ENCODE measurements at regions not wholly inside any gene's neighbourhood (a gene's known extent, or its start where the extent isn't known, plus 50 kb on each side); places are given as distances from the start of the nearest gene placed in this dataset.

GRCh38 chr12:67558775-67559174 is 89.8 kb upstream of the DYRK2 start:
- no peak for DNase-seq (ENCODE audit: low spot score in 2 of 2)
- WGBS, 2 donors = 88 to 90% methylated on average over 3 of the region's 3 CpGs

GRCh38 chr12:67559751-67560150 is 88.8 kb upstream of the DYRK2 start:
- Histone ChIP-seq H3K9me3 (peaks cover 0 to 24% (median 2%) of the 10 kb centered on the region in 4 donors), H3K4me1 (no peaks in the 10 kb centered on the region), H3K4me3 (no peak overlapping the region), H3K36me3 (no peaks in the 10 kb centered on the region), H3K27me3 (no peaks in the 10 kb centered on the region), H3K27ac (no peak overlapping the region)
- DNase-seq (ENCODE audit: low spot score in 2 of 2) = no peak
- TF ChIP-seq EP300 (IDR thresholded peaks at IDR 0.05) = no peak
- no peak for TF ChIP-seq CTCF (IDR thresholded peaks at IDR 0.05)
- WGBS, 2 donors = 65 to 77% methylated on average over 3 of the region's 3 CpGs

More at GRCh38 chr12:67558775-67559174, 89.8 kb upstream of the DYRK2 start:
- Histone ChIP-seq H3K27me3 (no peaks in the 10 kb centered on the region), H3K9me3 (peaks cover 0 to 24% (median 2%) of the 10 kb centered on the region in 4 donors), H3K4me1 (no peaks in the 10 kb centered on the region), H3K36me3 (no peaks in the 10 kb centered on the region), H3K4me3 (no peak overlapping the region), H3K27ac (no peak overlapping the region)
- TF ChIP-seq POLR2A (IDR thresholded peaks at IDR 0.05) = no peak
- no peak for TF ChIP-seq EP300 (IDR thresholded peaks at IDR 0.05)
- TF ChIP-seq CTCF (IDR thresholded peaks at IDR 0.05) = no peak

DNA sequence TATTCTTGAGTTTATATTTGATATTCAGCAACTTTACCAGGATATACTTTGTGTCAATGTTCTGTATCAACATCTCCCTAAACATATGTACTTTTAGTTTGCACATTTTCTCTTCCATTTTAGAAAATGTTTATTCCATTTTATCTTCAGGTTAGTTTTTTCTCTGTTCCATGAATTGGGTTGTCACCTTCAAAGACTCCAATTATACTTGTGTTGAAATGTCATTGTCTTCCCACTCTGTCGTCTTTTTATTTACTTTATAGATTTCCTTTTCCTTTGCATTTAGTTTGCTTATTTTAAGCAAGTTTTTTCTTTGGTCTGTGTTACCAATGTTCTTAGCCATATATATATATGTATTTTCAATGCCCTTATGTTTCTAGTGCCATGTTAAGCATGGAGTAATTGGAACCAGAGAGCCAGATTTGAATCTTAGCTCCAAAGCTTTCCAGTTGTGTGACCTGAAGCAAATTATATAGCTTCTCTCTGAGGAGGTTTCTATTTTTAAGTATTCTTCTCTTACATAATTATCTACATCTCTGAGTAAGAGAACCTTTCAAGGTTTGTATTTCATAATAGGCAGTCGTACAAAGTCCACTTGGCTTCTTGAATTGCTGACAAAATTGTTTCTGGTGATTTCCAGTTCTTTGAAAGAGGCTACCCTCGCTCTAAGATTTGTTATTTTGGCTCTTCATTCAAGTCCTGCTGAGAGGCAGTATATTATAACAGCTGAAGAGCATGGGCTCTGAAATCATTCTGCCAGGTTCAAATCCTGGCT is 85.8 kb upstream of the DYRK2 start:
- H3K27ac ChIP-seq = no peak overlapping the region
- no peaks in the 10 kb centered on the region for H3K27me3 ChIP-seq
- H3K36me3 ChIP-seq = no peaks in the 10 kb centered on the region
- no peaks in the 10 kb centered on the region for H3K4me1 ChIP-seq
- DNase-seq (ENCODE audit: low spot score in 2 of 2) = no peak
- H3K4me3 ChIP-seq = no peak overlapping the region
- WGBS, 2 donors = 79 to 85% methylated on average over 3 of the region's 3 CpGs
- H3K9me3 ChIP-seq = peaks cover 0 to 35% (median 2%) of the 10 kb centered on the region in 4 donors
- TF ChIP-seq CTCF (IDR thresholded peaks at IDR 0.05) = no peak
- no peak for TF ChIP-seq EP300 (IDR thresholded peaks at IDR 0.05)
- TF ChIP-seq POLR2A (IDR thresholded peaks at IDR 0.05) = no peak

DNA sequence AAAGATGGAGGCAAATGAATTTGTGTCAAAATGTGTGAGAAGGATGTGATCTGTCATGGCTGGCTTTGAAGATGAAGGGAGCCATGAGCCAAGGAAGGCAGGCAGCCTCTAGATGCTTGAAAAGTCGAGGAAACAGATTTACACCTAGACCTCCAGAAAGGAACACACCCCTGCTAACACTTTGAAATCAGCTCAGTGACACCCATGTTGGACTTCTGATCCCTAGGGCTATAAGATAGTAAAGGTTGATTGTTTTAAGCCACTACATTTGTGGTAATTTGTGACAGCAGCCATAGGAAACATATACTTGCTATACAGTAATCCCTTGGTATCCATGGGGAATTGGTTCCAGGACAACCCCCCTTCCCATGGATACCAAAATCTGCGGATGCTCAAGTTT is 80.5 kb upstream of the DYRK2 start:
- WGBS, 2 donors = 71 to 83% methylated on average over 2 of the region's 2 CpGs
- Histone ChIP-seq H3K36me3 (no peaks in the 10 kb centered on the region), H3K4me3 (no peak overlapping the region), H3K27me3 (no peaks in the 10 kb centered on the region), H3K27ac (no peak overlapping the region), H3K9me3 (peaks cover 0 to 12% (median 0%) of the 10 kb centered on the region in 4 donors), H3K4me1 (no peaks in the 10 kb centered on the region)
- no peak for DNase-seq (ENCODE audit: low spot score in 2 of 2)
- TF ChIP-seq POLR2A (IDR thresholded peaks at IDR 0.05) = no peak
- no peak for TF ChIP-seq EP300 (IDR thresholded peaks at IDR 0.05)
- no peak for TF ChIP-seq CTCF (IDR thresholded peaks at IDR 0.05)

GRCh38 chr12:67572492-67572891 is 76.1 kb upstream of the DYRK2 start:
- H3K36me3 ChIP-seq = no peaks in the 10 kb centered on the region
- no peak for DNase-seq (ENCODE audit: low spot score in 2 of 2)
- H3K4me3 ChIP-seq = no peak overlapping the region
- TF ChIP-seq EP300 (IDR thresholded peaks at IDR 0.05) = no peak
- no peak for TF ChIP-seq CTCF (IDR thresholded peaks at IDR 0.05)
- TF ChIP-seq POLR2A (IDR thresholded peaks at IDR 0.05) = no peak
- H3K27ac ChIP-seq = no peak overlapping the region
- H3K9me3 ChIP-seq = no peaks in the 10 kb centered on the region
- no peaks in the 10 kb centered on the region for H3K4me1 ChIP-seq
- H3K27me3 ChIP-seq = no peaks in the 10 kb centered on the region

Measured in tibial nerve (tissue), 4 donors.